Aorta (tissue), 5 donors: ENCODE measurements at regions not wholly inside any gene's neighbourhood (a gene's known extent, or its start where the extent isn't known, plus 50 kb on each side); places are given as distances from the start of the nearest gene placed in this dataset.

Source experiments
- ATAC-seq: fragments of 200-7000 bp; cut with Tn5 transposase; one replicate; pipeline ENCODE4 v1.9.1; 2022; ENCODE audit warnings: moderate library complexity; ENCODE audit not compliant: low FRiP score
- DNase-seq, 2 donors: peaks; one replicate each; pipeline ENCODE4 v3.0.0-alpha.2; 2020
- H3K27ac ChIP-seq, 2 donors: one replicate each; pipeline ENCODE4 v1.5.1; 2013; ENCODE audit warnings: low read length in 2 of 2, mild to moderate bottlenecking in 2 of 2, moderate library complexity in 2 of 2, control low read depth in 1 of 2, inconsistent platforms in 1 of 2, low read depth in 1 of 2
- H3K27me3 ChIP-seq, 2 donors: one replicate each; pipeline ENCODE4 v1.6.1; 2013; ENCODE audit warnings: control low read depth in 1 of 2, low read length in 1 of 2, mild to moderate bottlenecking in 1 of 2, moderate library complexity in 1 of 2; ENCODE audit not compliant: insufficient read depth in 2 of 2, control insufficient read depth in 1 of 2
- H3K36me3 ChIP-seq, 2 donors: one replicate each; pipeline ENCODE4 v1.6.1; 2013; ENCODE audit warnings: control low read depth in 1 of 2, low read length in 1 of 2, mild to moderate bottlenecking in 1 of 2; ENCODE audit not compliant: insufficient read depth in 2 of 2, control insufficient read depth in 1 of 2
- H3K4me1 ChIP-seq, 2 donors: one replicate each; pipeline ENCODE4 v1.6.1; 2013; ENCODE audit warnings: low read length in 2 of 2, control low read depth in 1 of 2, mild to moderate bottlenecking in 1 of 2, moderate library complexity in 1 of 2; ENCODE audit not compliant: insufficient read depth in 2 of 2, control insufficient read depth in 1 of 2
- H3K4me3 ChIP-seq, 2 donors: one replicate each; pipeline ENCODE4 v1.5.1; 2013; ENCODE audit warnings: low read length in 2 of 2, control low read depth in 1 of 2, mild to moderate bottlenecking in 1 of 2
- H3K9me3 ChIP-seq: one replicate; pipeline ENCODE4 v1.6.1; 2013; ENCODE audit warnings: mild to moderate bottlenecking, low read length; ENCODE audit not compliant: control insufficient read depth
- WGBS, 2 donors: extraction: QIAGEN DNeasy Blood & Tissue Kit; methylation state at CpG; one replicate each; pipeline ENCODE4 v1.1.7; 2013; 5-methylcytosine and 5-hydroxymethylcytosine counted together
- intact Hi-C, 2 donors: fragments of 100-400 bp; cut with DNase I; formaldehyde crosslinking; loops; one replicate each; pipeline versions ENCODE4 v1.14.2 to v1.15.0; 2022
- donor health status: healthy with polysubstance abuse.
- donor health status: Bipolar disorder and iron deficiency.
- donor health status: DM: no; HTN: no; CAD: no.
- donor health status: DM: no; HTN: no; CAD: no.
- donor health status: DM: yes; HTN: yes; CAD: no.

DNA sequence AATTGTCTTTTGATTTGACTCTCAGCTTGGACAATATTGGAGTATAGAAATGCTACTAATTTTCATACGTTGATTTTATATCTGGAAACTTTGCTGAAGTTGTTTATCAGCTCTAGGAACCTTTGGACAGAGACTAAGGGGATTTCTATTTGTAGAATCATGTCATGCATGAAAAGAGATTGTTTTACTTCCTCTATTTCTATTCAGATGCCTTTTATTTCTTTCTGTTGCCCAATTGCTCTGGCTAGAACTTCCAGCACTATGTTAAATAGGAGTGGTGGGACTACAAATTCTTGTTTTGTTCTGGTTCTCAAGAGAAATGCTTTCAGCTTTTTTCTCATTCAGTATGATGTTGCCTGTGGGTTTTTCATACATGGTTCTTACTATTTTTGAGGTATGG is 112.8 kb upstream of the CDH12 start:
- WGBS, 2 donors = 56 to 58% methylated on average over 1 of the region's 1 CpG
- ATAC-seq = no peak
- no peaks in the 10 kb centered on the region for H3K36me3 ChIP-seq

DNA sequence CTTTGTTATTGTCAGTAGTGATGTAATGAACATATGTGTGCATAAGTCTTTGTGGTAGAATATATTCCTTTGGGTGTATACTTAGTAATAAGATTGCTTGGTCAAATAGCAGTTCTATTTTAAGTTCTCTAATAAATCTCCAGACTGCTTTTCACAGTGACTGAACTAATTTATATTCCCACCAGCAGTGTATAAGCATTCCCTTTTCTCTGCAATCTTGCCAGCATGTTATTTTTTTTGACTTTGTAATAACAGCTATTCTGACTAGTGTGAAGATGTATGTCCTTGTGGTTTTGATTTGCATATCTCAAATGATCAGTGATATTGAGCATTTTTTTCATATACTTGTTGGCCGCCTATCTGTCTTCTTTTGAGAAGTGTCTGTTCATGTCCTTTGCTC is 111.5 kb upstream of the CDH12 start:
- no peaks in the 10 kb centered on the region for H3K36me3 ChIP-seq
- H3K27ac ChIP-seq = no peak overlapping the region
- intact Hi-C loops = no loop called here
- no peaks in the 10 kb centered on the region for H3K4me1 ChIP-seq
- ATAC-seq (no peak), DNase-seq (no peak)
- no peaks in the 10 kb centered on the region for H3K9me3 ChIP-seq
- H3K4me3 ChIP-seq = no peak overlapping the region
- WGBS, 2 donors = 3 to 33% methylated on average over 1 of the region's 1 CpG
- H3K27me3 ChIP-seq = no peaks in the 10 kb centered on the region

More for the DNA sequence above, 112.8 kb upstream of the CDH12 start:
- intact Hi-C loops = no loop called here
- Histone ChIP-seq H3K9me3 (no peaks in the 10 kb centered on the region), H3K27ac (no peak overlapping the region), H3K4me3 (no peak overlapping the region), H3K4me1 (no peaks in the 10 kb centered on the region), H3K27me3 (no peaks in the 10 kb centered on the region)
- DNase-seq = no peak

- no peaks in the 10 kb centered on the region for H3K36me3 ChIP-seq
- WGBS, 2 donors = 65 to 72% methylated on average over 3 of the region's 3 CpGs
- DNase-seq (no peak), ATAC-seq (no peak)
- H3K27me3 ChIP-seq = no peaks in the 10 kb centered on the region
- no peaks in the 10 kb centered on the region for H3K4me1 ChIP-seq
- no peak overlapping the region for H3K4me3 ChIP-seq
- intact Hi-C loops = no loop called here
- no peaks in the 10 kb centered on the region for H3K9me3 ChIP-seq
- no peak overlapping the region for H3K27ac ChIP-seq
Observed at GRCh38 chr5:22958462-22959262, 105.5 kb upstream of the CDH12 start.

GRCh38 chr5:22947921-22948320 is 94.8 kb upstream of the CDH12 start:
- Histone ChIP-seq H3K9me3 (no peaks in the 10 kb centered on the region), H3K4me3 (no peak overlapping the region), H3K27me3 (no peaks in the 10 kb centered on the region), H3K36me3 (no peaks in the 10 kb centered on the region), H3K4me1 (no peaks in the 10 kb centered on the region), H3K27ac (no peak overlapping the region)
- 74 to 79% methylated on average over 1 of the region's 1 CpG for WGBS, 2 donors
- DNase-seq (no peak), ATAC-seq (no peak)
- intact Hi-C loops = no loop called here

GRCh38 chr5:22938362-22938761 is 85.2 kb upstream of the CDH12 start:
- no peaks in the 10 kb centered on the region for H3K27me3 ChIP-seq
- no peak overlapping the region for H3K4me3 ChIP-seq
- H3K4me1 ChIP-seq = no peaks in the 10 kb centered on the region
- H3K27ac ChIP-seq = no peak overlapping the region
- H3K36me3 ChIP-seq = no peaks in the 10 kb centered on the region
- ATAC-seq (no peak), DNase-seq (no peak)
- intact Hi-C loops = no loop called here
- H3K9me3 ChIP-seq = no peaks in the 10 kb centered on the region
- 48 to 59% methylated on average over 4 of the region's 4 CpGs for WGBS, 2 donors

DNA sequence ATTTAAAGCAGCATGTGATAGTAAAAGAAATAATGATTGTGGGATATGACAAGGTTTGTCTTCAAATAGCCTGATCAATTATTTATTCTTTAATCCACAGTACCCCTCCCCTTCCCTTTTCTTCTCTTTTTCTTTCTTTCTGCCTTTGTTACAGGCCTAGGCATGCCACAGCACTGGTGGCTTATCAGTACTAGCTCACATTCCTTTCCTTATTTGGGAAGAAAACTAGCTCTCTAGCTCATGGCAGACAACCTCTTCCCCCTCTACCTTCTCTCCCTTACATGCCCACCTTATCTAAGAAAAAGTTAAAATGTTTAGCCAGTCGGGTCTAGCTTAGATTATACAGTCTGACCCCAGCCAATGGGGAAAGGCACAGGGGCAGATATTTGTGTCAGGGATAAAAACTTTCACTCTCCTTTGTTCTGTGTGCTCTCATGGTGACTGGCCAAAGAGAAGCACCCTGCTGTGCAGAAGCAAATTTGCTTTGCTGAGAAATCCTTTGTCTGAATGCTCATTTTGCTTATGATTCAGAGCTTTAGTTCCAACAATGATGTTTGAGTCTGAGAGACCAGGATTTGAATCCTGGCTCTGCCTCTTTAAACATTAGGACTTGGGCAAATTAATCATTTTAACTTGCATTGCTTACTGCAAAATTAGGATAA is 75.8 kb upstream of the CDH12 start:
- ATAC-seq (no peak), DNase-seq (no peak)
- WGBS, 2 donors = 24 to 27% methylated on average over 1 of the region's 1 CpG
- Histone ChIP-seq H3K36me3 (no peaks in the 10 kb centered on the region), H3K27me3 (no peaks in the 10 kb centered on the region), H3K4me1 (no peaks in the 10 kb centered on the region), H3K27ac (no peak overlapping the region), H3K4me3 (no peak overlapping the region), H3K9me3 (peaks cover 4% of the 10 kb centered on the region)
- intact Hi-C loops = no loop called here

DNA sequence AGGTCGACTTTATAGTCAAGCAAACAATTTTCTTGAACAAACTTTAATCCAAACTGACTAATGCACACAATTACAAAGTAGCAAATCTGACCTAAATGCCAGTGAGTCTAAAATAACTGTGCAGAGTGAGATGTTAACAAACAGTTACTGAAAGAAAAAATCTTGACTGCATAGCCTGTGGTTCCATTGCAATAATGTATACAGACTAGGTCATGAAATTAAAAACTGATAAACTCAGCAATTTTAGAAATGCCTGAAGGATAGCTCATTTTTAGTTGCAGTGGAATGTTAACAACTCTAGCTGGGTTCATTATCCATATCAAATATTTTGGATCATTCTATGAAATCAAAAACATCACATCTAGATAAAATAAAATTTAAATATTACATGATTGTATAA is 73.4 kb upstream of the CDH12 start:
- DNase-seq = no peak
- no peaks in the 10 kb centered on the region for H3K4me1 ChIP-seq
- H3K9me3 ChIP-seq = peaks cover 4% of the 10 kb centered on the region
- intact Hi-C loops = no loop called here
- H3K36me3 ChIP-seq = no peaks in the 10 kb centered on the region
- WGBS, 2 donors = 39 to 55% methylated on average over 1 of the region's 1 CpG
- no peak for ATAC-seq
- H3K4me3 ChIP-seq = no peak overlapping the region
- no peak overlapping the region for H3K27ac ChIP-seq
- H3K27me3 ChIP-seq = no peaks in the 10 kb centered on the region

GRCh38 chr5:22918511-22918910 is 65.4 kb upstream of the CDH12 start:
- Histone ChIP-seq H3K27me3 (no peaks in the 10 kb centered on the region), H3K4me3 (no peak overlapping the region), H3K9me3 (no peaks in the 10 kb centered on the region), H3K4me1 (no peaks in the 10 kb centered on the region), H3K27ac (no peak overlapping the region), H3K36me3 (no peaks in the 10 kb centered on the region)
- 34 to 46% methylated on average over 4 of the region's 4 CpGs for WGBS, 2 donors
- DNase-seq (no peak), ATAC-seq (no peak)
- intact Hi-C loops = no loop called here

DNA sequence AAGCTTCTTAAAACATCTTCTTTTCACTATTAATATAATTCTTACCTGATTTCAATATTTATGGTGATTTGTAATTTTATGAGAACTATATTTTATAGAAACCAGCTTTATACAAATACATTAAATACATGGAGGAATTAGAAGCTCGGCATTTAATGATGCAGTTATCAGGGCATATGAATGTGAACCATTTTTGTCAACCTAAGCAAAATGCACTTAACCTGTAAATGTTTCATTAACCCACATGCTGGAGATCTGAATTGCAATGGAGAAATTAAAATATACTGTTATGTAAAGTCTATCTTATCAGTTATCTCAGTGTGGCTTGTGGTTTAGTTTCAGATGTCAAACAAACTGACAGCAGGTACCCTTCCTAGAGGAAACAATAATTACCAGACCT is 63.2 kb upstream of the CDH12 start:
- intact Hi-C loops = no loop called here
- no peak overlapping the region for H3K27ac ChIP-seq
- H3K27me3 ChIP-seq = no peaks in the 10 kb centered on the region
- no peaks in the 10 kb centered on the region for H3K9me3 ChIP-seq
- no peaks in the 10 kb centered on the region for H3K4me1 ChIP-seq
- H3K36me3 ChIP-seq = no peaks in the 10 kb centered on the region
- H3K4me3 ChIP-seq = no peak overlapping the region
- WGBS, 2 donors = 65 to 77% methylated on average over 1 of the region's 1 CpG
- DNase-seq = no peak
- ATAC-seq = no peak
